ENCODE measurements at regions not wholly inside any gene's neighbourhood (a gene's known extent, or its start where the extent isn't known, plus 50 kb on each side); places are given as distances from the start of the nearest gene placed in this dataset.

GRCh38 chr5:106408141-106408540 lies 1262.6 kb downstream of the EFNA5 start:
- TF ChIP-seq CTCF (conservative IDR thresholded peaks at IDR 0.05; ENCODE audit: low read length) (no peak), EZH2phosphoT487 (IDR thresholded peaks at IDR 0.05; ENCODE audit: borderline replicate concordance, low read depth, low read length) (no peak)
